HCT116 (cell line): ENCODE measurements at regions not wholly inside any gene's neighbourhood (a gene's known extent, or its start where the extent isn't known, plus 50 kb on each side); places are given as distances from the start of the nearest gene placed in this dataset.

Experiments
- ATAC-seq: fragments of 200-7000 bp; cut with Tn5 transposase; 2 replicates; pipeline ENCODE4 v1.9.1; 2020; ENCODE audit warnings: mild to moderate bottlenecking, moderate library complexity
- BruUV-seq: library from RNA; stranded (reverse); fragments of 400-500 nt; replicated peaks from 2 replicates; lab custom pipeline; 2021; lab: Mats Ljungman, UMichigan
- CTCF ChIA-PET: fragments of 300-600 bp; sonication (Branson Sonifier 250); formaldehyde crosslinking; loops from one replicate; lab custom pipeline; 2021; ENCODE audit warnings: antibody characterized with exemption; lab: Charles Lee
- POLR2A ChIA-PET: fragments of 300-600, 350-600 bp; sonication (Branson Sonifier 250); formaldehyde crosslinking; loops from one replicate; lab custom pipeline; 2021; ENCODE audit warnings: antibody characterized with exemption; lab: Charles Lee
- RAD21 ChIA-PET, 2 experiments: fragments of 300-600 bp; sonication (Branson Sonifier 250); formaldehyde crosslinking; loops; one replicate each; lab custom pipeline; 2023; ENCODE audit warnings: low total read pairs in 2 of 2; ENCODE audit not compliant: uncharacterized antibody in 2 of 2, unreplicated experiment in 2 of 2, low non-redundant PET in 1 of 2; lab: Charles Lee
- DNase-seq: peaks from one replicate; pipeline ENCODE4 v3.0.0-alpha.2; 2010; ENCODE audit warnings: low read depth, low spot score
- H2AFZ ChIP-seq: fragments of 200-600 bp; shearing (Covaris generic), sonication (generic); 2 replicates; pipeline ENCODE4 v1.6.1; 2017; ENCODE audit warnings: low read depth, mixed run types, mixed read lengths, antibody characterized with exemption, low read length; ENCODE audit not compliant: poor library complexity, severe bottlenecking
- H3K27ac ChIP-seq: 2 replicates; pipeline ENCODE4 v1.5.1; 2012; ENCODE audit warnings: low read depth, low read length
- H3K27me3 ChIP-seq: fragments of 200-600 bp; sonication (generic); 2 replicates; pipeline ENCODE4 v1.6.1; 2016; ENCODE audit warnings: mixed run types, low read length, mixed read lengths; ENCODE audit not compliant: insufficient read depth
- H3K36me3 ChIP-seq, 2 experiments: fragments of 200-500 bp in 1 of 2; fragments of 200-600 bp in 1 of 2; sonication (Bioruptor generic) in 1 of 2; sonication (generic) in 1 of 2; 2 replicates each; pipeline versions ENCODE4 v1.5.1 to v1.6.1; 2014 to 2016; ENCODE audit warnings: low read length in 2 of 2, inconsistent platforms in 1 of 2, mixed read lengths in 1 of 2, mixed run types in 1 of 2; ENCODE audit not compliant: insufficient read depth in 2 of 2, control insufficient read depth in 1 of 2
- H3K4me1 ChIP-seq, 2 experiments: fragments of 200-600 bp in 1 of 2; sonication (generic) in 1 of 2; 2 replicates each; pipeline versions ENCODE4 v1.5.1 to v1.6.1; 2012 to 2017; ENCODE audit warnings: low read length in 2 of 2, inconsistent platforms in 1 of 2, mild to moderate bottlenecking in 1 of 2, mixed read lengths in 1 of 2, mixed run types in 1 of 2, moderate library complexity in 1 of 2; ENCODE audit not compliant: insufficient read depth in 2 of 2, control insufficient read depth in 1 of 2
- H3K4me2 ChIP-seq: fragments of 200-600 bp; sonication (generic); 2 replicates; pipeline ENCODE4 v1.6.1; 2017; ENCODE audit warnings: mixed run types, low read length, mixed read lengths
- H3K4me3 ChIP-seq, 2 experiments: fragments of 200-600 bp in 1 of 2; sonication (generic) in 1 of 2; replicated peaks in 1 of 2; 2 replicates each; pipeline ENCODE4 v1.5.1; 2011 to 2016; ENCODE audit warnings: low read length in 2 of 2, control low read depth in 1 of 2, low read depth in 1 of 2, mild to moderate bottlenecking in 1 of 2, mixed read lengths in 1 of 2, mixed run types in 1 of 2
- H3K79me2 ChIP-seq: fragments of 200-600 bp; sonication (generic); 2 replicates; pipeline ENCODE4 v1.6.1; 2017; ENCODE audit warnings: mild to moderate bottlenecking, mixed run types, low read length, moderate library complexity, mixed read lengths; ENCODE audit not compliant: insufficient read depth
- H3K9ac ChIP-seq: fragments of 200-600 bp; sonication (generic); 2 replicates; pipeline ENCODE4 v1.6.1; 2016; ENCODE audit warnings: low read length, mixed read lengths
- H3K9me2 ChIP-seq: fragments of 200-600 bp; sonication (generic), shearing (Covaris generic); 2 replicates; pipeline ENCODE4 v1.6.1; 2017; ENCODE audit warnings: mixed run types, mild to moderate bottlenecking, moderate library complexity; ENCODE audit not compliant: insufficient read depth
- H3K9me3 ChIP-seq, 2 experiments: fragments of 200-500 bp in 1 of 2; fragments of 200-600 bp in 1 of 2; sonication (Bioruptor generic) in 1 of 2; sonication (generic) in 1 of 2; 2 replicates each; pipeline ENCODE4 v1.6.1; 2014 to 2017; ENCODE audit warnings: low read length in 2 of 2, mixed read lengths in 2 of 2, inconsistent platforms in 1 of 2, low read depth in 1 of 2, mild to moderate bottlenecking in 1 of 2, mixed run types in 1 of 2, moderate library complexity in 1 of 2; ENCODE audit not compliant: control insufficient read depth in 1 of 2, insufficient read depth in 1 of 2
- H4K20me1 ChIP-seq: fragments of 200-600 bp; sonication (generic), shearing (Covaris generic); 2 replicates; pipeline ENCODE4 v1.6.1; 2017; ENCODE audit warnings: mixed run types, mild to moderate bottlenecking, moderate library complexity; ENCODE audit not compliant: insufficient read depth
- CEBPB ChIP-seq: IDR thresholded peaks from 2 replicates; pipeline ENCODE4 v1.6.1; 2012; ENCODE audit warnings: low read depth
- EGR1 ChIP-seq: IDR thresholded peaks from 2 replicates; pipeline ENCODE4 v1.6.1; 2012; ENCODE audit warnings: low read depth
- EZH2 ChIP-seq: fragments of 200-600 bp; sonication (generic); IDR thresholded peaks from 2 replicates; pipeline ENCODE4 v1.6.1; 2017; ENCODE audit warnings: antibody characterized with exemption, mixed run types
- JUND ChIP-seq: IDR thresholded peaks from 2 replicates; pipeline ENCODE4 v1.6.1; 2012
- POLR2AphosphoS5 ChIP-seq: IDR thresholded peaks from 2 replicates; pipeline ENCODE4 v1.6.1; 2011; ENCODE audit warnings: mild to moderate bottlenecking, low read depth, low read length, moderate library complexity
- SRF ChIP-seq: IDR thresholded peaks from 2 replicates; pipeline ENCODE4 v1.6.1; 2012; ENCODE audit warnings: low read depth
- ZFX ChIP-seq: fragments of 450-650 bp; IDR thresholded peaks from 2 replicates; pipeline ENCODE4 v1.6.1; 2017
- intact Hi-C: fragments of 100-400 bp; cut with micrococcal nuclease; formaldehyde crosslinking; loops from 2 replicates; pipeline ENCODE4 v1.10.0; 2022
- TF ChIP-seq, protein P1 (sequence below): IDR thresholded peaks from 2 replicates; pipeline ENCODE4 v1.6.1; 2011; ENCODE audit warnings: mild to moderate bottlenecking, low read length, moderate library complexity; ENCODE audit not compliant: insufficient replicate concordance; ENCODE audit errors: extremely low read depth
- TF ChIP-seq, protein P2 (sequence below): IDR thresholded peaks from 2 replicates; pipeline ENCODE4 v1.6.1; 2012

DNA sequence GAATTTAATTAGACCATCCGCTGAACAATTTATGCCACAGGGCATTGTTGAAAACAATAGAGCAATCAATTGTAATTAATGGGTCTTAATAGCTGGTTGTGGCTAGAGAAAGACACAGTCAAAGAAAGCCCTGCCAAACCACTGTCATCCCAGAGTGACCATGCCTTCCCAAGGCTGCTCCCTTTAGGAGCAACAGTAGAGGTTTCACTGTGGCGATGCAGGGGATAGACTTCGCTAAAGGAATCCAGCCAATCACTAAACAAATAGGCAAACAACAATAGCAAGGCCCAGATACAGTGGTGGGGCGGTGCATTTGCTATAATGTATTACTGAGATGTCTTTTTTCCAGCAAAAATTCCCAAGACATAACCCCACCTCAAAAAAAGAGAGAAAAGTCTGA is 87.8 kb upstream of the SLC27A6 start:
- intact Hi-C loops, result no loop called here
- ChIA-PET RAD21 (no interaction called here), CTCF (no interaction called here), POLR2A (no interaction called here)
- Histone ChIP-seq H3K4me2 (no peak overlapping the region), H3K9me3 (no peaks in the 10 kb centered on the region), H3K36me3 (no peaks in the 10 kb centered on the region), H2AFZ (no peak overlapping the region), H3K79me2 (no peaks in the 10 kb centered on the region), H3K9me2 (peaks cover 3% of the 10 kb centered on the region; the same call in 1 of the 2 replicates), H3K9ac (no peak overlapping the region), H4K20me1 (no peaks in the 10 kb centered on the region), H3K4me1 (no peaks in the 10 kb centered on the region), H3K27ac (no peak overlapping the region), H3K4me3 (no peak overlapping the region), H3K27me3 (no peaks in the 10 kb centered on the region)
- no peak for ATAC-seq
- BruUV-seq, result no TSS peak
- DNase-seq, result no peak
- no peak for TF ChIP-seq POLR2AphosphoS5
- TF ChIP-seq, all 23 proteins: peak for 0

DNA sequence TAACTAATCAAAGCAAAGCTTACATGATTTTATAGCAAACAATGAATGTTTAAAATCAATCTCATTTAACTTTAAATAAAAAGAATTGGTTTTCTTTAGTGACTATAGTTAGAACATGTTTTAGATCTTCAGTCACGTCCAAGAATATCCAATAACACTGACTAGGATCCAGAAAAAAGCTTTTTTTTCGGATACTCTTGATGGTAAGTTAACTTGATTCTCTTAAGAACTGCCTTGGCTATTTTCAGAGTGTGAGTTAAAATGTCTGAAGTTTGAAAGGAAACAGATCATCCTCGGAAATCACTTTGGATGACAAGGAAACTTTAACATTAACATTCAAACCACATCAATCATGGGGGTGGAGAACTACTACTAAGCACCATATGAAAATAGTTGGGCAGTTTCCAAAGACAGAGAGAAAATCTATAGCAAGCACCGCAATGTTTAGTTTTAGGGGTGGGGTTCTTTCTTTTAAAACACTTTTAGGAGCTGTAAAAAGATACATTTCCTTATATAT is 83.7 kb upstream of the SLC27A6 start:
- no peak overlapping the region for H3K4me2 ChIP-seq
- no peaks in the 10 kb centered on the region for H3K36me3 ChIP-seq
- no peak for ATAC-seq
- no peaks in the 10 kb centered on the region for H3K4me1 ChIP-seq
- H3K9me2 ChIP-seq, result peaks cover 3% of the 10 kb centered on the region; the same call in 1 of the 2 replicates
- no peak overlapping the region for H3K27ac ChIP-seq
- no peaks in the 10 kb centered on the region for H4K20me1 ChIP-seq
- no peaks in the 10 kb centered on the region for H3K27me3 ChIP-seq
- no peaks in the 10 kb centered on the region for H3K9me3 ChIP-seq
- H3K79me2 ChIP-seq, result no peaks in the 10 kb centered on the region
- TF ChIP-seq CEBPB (no peak), EGR1 (no peak), EZH2 (no peak), JUND (no peak), SRF (no peak), ZFX (no peak)
- TF ChIP-seq, protein P1, sequence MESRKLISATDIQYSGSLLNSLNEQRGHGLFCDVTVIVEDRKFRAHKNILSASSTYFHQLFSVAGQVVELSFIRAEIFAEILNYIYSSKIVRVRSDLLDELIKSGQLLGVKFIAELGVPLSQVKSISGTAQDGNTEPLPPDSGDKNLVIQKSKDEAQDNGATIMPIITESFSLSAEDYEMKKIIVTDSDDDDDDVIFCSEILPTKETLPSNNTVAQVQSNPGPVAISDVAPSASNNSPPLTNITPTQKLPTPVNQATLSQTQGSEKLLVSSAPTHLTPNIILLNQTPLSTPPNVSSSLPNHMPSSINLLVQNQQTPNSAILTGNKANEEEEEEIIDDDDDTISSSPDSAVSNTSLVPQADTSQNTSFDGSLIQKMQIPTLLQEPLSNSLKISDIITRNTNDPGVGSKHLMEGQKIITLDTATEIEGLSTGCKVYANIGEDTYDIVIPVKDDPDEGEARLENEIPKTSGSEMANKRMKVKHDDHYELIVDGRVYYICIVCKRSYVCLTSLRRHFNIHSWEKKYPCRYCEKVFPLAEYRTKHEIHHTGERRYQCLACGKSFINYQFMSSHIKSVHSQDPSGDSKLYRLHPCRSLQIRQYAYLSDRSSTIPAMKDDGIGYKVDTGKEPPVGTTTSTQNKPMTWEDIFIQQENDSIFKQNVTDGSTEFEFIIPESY, result no peak
- TF ChIP-seq, protein P2, sequence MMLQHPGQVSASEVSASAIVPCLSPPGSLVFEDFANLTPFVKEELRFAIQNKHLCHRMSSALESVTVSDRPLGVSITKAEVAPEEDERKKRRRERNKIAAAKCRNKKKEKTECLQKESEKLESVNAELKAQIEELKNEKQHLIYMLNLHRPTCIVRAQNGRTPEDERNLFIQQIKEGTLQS, result no peak
- no peak overlapping the region for H3K4me3 ChIP-seq
- POLR2A ChIA-PET, result no interaction called here
- no peak for DNase-seq
- RAD21 ChIA-PET, result no interaction called here
- no TSS peak for BruUV-seq
- CTCF ChIA-PET, result no interaction called here
- no peak overlapping the region for H3K9ac ChIP-seq
- H2AFZ ChIP-seq, result no peak overlapping the region
- intact Hi-C loops, result no loop called here
